T-helper 2 cell treated with Interferon-gamma antibody and Interleukin-4, amounts not matched to agents 5 μg/mL and 100 μg/mL, for 36 hours (primary cell): ENCODE measurements at regions not wholly inside any gene's neighbourhood (a gene's known extent, or its start where the extent isn't known, plus 50 kb on each side); places are given as distances from the start of the nearest gene placed in this dataset.

ENCODE experiments used
- DNase-seq: peaks from one replicate; pipeline ENCODE4 v3.0.0; 2021; ENCODE audit warnings: low spot score
- H3K27ac Mint-ChIP-seq: one replicate; pipeline ENCODE4 v1.8.0; 2021; ENCODE audit warnings: mild to moderate bottlenecking, mixed read lengths
- H3K27me3 Mint-ChIP-seq: one replicate; pipeline ENCODE4 v1.8.0; 2021; ENCODE audit warnings: low read depth, mixed read lengths
- H3K36me3 Mint-ChIP-seq: one replicate; pipeline ENCODE4 v1.8.0; 2021; ENCODE audit warnings: low read depth, mixed read lengths
- H3K4me1 Mint-ChIP-seq: one replicate; pipeline ENCODE4 v1.8.0; 2021; ENCODE audit warnings: low read depth, mixed read lengths
- H3K4me3 Mint-ChIP-seq: one replicate; pipeline ENCODE4 v1.8.0; 2022; ENCODE audit warnings: mild to moderate bottlenecking, moderate library complexity, mixed read lengths
- H3K9me3 Mint-ChIP-seq: one replicate; pipeline ENCODE4 v1.8.0; 2021; ENCODE audit warnings: mixed read lengths

DNA sequence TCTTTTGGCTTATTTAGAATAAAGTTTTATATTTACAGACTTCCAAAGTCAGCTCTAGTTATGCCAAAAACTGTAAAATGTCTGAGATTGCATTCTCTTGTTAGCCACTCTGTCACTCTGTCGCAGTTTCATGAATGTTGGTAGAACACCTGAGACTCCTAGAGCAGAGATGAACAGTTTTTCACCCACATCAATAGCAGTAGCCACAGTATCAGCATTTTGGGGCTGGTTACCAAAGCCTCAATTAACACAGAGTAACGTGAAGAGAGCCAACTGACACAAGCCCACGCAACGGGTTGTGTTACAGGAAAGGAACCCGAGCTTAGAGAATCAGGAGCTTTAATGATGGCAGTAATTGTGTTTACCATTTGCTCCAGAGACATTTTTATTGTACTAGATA is 443.0 kb upstream of the SLC39A10 start:
- Mint-ChIP-seq H3K4me3 (no peak overlapping the region), H3K27ac (no peak overlapping the region), H3K36me3 (no peaks in the 10 kb centered on the region), H3K4me1 (no peaks in the 10 kb centered on the region), H3K27me3 (peaks cover 3% of the 10 kb centered on the region), H3K9me3 (no peaks in the 10 kb centered on the region)
- DNase-seq: no peak

DNA sequence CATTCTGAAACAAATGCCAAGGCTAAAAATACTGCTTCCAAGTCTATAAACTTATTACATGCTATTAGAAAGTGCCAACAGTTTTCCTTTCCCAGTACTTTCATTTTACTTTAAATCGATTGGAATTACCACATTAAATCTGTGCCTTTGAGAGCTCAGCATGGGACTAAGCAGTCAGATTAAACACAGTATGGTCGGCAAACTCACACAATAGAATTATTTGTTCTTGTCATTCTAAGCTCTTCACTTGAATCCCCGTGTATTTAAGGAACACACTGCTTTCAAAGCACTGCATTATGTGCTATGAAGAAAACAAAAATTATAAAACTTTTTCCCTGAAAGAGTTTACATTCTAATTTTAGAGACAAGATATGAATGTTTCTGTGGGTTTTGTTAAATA is 444.4 kb upstream of the SLC39A10 start:
- no peak overlapping the region for H3K4me3 Mint-ChIP-seq
- H3K27ac Mint-ChIP-seq: no peak overlapping the region
- no peak for DNase-seq
- no peaks in the 10 kb centered on the region for H3K36me3 Mint-ChIP-seq
- no peaks in the 10 kb centered on the region for H3K4me1 Mint-ChIP-seq
- H3K9me3 Mint-ChIP-seq: no peaks in the 10 kb centered on the region
- peaks cover 3% of the 10 kb centered on the region for H3K27me3 Mint-ChIP-seq

DNA sequence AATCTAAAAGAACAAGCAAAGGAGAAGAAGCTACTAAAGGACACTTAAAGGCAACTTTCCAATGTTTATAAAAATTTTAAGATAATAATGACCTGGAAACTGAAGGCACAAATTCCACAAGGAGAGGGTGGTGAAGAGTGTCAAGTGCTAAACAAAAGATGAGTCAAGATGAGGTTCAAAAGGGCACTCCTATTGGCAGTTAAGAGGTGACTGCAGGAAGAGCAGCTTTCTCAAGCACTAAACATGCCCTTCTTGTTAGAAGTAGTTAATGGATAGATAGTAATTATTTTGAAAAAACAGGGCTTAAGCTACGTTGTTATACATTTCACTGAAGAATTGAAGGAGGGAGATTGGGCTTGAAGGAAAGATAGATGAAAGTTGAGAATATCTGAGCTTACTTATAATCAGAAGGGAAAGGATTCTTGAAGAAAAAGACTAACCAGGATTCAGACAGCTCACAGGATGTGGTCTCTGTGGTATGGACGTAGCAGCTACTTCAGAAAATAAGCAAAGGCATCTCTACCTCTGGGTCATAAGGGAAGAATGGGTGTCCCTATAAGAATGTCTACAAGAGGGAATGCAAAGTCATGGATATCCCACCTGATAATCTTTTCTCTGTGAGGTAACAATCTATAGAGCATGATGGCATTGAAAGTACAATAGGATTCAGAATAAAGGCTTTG is 454.7 kb upstream of the SLC39A10 start:
- H3K4me1 Mint-ChIP-seq: peaks cover 15% of the 10 kb centered on the region
- DNase-seq: no peak
- H3K27me3 Mint-ChIP-seq: no peaks in the 10 kb centered on the region
- no peak overlapping the region for H3K4me3 Mint-ChIP-seq
- no peaks in the 10 kb centered on the region for H3K9me3 Mint-ChIP-seq
- H3K27ac Mint-ChIP-seq: peak overlapping the region; percentile 0
- H3K36me3 Mint-ChIP-seq: no peaks in the 10 kb centered on the region

GRCh38 chr2:195199864-195200263 is 457.2 kb upstream of the SLC39A10 start:
- no peaks in the 10 kb centered on the region for H3K9me3 Mint-ChIP-seq
- H3K4me3 Mint-ChIP-seq: no peak overlapping the region

DNA sequence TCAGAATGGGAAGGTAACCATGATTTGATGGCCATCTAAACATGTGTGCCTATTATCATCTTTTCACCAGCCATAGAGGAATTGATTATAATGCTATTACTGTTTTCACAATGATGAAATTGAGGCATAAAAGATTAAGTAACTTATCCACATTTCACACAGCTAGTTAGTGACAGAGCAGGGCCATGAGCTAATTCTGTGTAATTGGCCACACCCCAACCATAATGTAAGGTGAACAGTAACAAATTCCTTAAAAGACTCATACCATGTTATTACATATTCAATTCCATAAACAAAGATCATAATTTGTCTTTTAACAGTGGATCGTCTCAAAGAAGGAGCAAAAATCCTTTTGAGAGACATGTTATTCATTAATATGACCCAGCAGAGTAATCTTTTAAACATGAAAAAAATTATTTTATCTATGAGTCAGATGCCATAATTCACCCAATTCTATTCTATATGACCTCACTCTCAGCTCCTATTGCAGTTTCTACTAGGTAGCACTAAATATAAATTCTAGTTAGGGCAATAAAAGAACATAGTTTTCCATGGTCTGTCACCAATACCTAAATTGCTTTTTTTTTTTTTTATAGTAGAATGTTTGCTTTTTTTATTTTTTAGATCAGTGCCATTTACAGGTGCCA is 475.8 kb upstream of the SLC39A10 start:
- H3K9me3 Mint-ChIP-seq: no peaks in the 10 kb centered on the region
- H3K36me3 Mint-ChIP-seq: no peaks in the 10 kb centered on the region
- no peak overlapping the region for H3K4me3 Mint-ChIP-seq
- DNase-seq: no peak
- H3K27me3 Mint-ChIP-seq: no peaks in the 10 kb centered on the region
- H3K4me1 Mint-ChIP-seq: no peaks in the 10 kb centered on the region
- H3K27ac Mint-ChIP-seq: no peak overlapping the region

More at GRCh38 chr2:195199864-195200263, 457.2 kb upstream of the SLC39A10 start:
- Mint-ChIP-seq H3K4me1 (peaks cover 15% of the 10 kb centered on the region), H3K27me3 (no peaks in the 10 kb centered on the region), H3K27ac (no peak overlapping the region), H3K36me3 (no peaks in the 10 kb centered on the region)
- no peak for DNase-seq

GRCh38 chr2:195168369-195168768 is 488.7 kb upstream of the SLC39A10 start:
- Mint-ChIP-seq H3K27me3 (no peaks in the 10 kb centered on the region), H3K4me3 (no peak overlapping the region), H3K27ac (no peak overlapping the region), H3K36me3 (no peaks in the 10 kb centered on the region), H3K9me3 (no peaks in the 10 kb centered on the region), H3K4me1 (peaks cover 3% of the 10 kb centered on the region)
- DNase-seq: no peak

GRCh38 chr2:195164930-195165329 is 492.1 kb upstream of the SLC39A10 start:
- Mint-ChIP-seq H3K27me3 (no peaks in the 10 kb centered on the region), H3K4me1 (peaks cover 3% of the 10 kb centered on the region), H3K27ac (no peak overlapping the region), H3K9me3 (no peaks in the 10 kb centered on the region), H3K4me3 (no peak overlapping the region), H3K36me3 (no peaks in the 10 kb centered on the region)
- no peak for DNase-seq

DNA sequence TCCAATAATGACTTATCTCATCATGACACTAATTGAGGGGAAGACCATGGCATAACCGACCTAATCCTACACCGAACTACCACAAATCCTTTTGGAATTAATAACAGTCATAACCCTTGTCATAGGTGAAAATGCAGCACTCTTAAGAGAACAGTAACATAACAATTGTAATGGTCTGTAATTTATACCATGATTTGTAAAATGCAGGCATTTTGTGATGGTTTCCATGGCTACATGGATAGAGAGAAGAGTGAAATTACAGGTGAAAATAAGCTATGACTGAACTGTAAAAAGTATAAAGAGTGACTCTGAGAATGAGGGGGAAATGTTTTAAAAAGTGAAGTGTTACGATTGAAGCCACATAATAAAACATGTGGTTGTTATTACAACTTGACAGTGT is 494.1 kb upstream of the SLC39A10 start:
- DNase-seq: no peak
- Mint-ChIP-seq H3K4me1 (no peaks in the 10 kb centered on the region), H3K27me3 (no peaks in the 10 kb centered on the region), H3K36me3 (no peaks in the 10 kb centered on the region), H3K27ac (no peak overlapping the region), H3K4me3 (no peak overlapping the region), H3K9me3 (no peaks in the 10 kb centered on the region)

GRCh38 chr2:195162194-195162593 is 494.8 kb upstream of the SLC39A10 start:
- no peaks in the 10 kb centered on the region for H3K9me3 Mint-ChIP-seq
- no peak overlapping the region for H3K27ac Mint-ChIP-seq
- no peaks in the 10 kb centered on the region for H3K4me1 Mint-ChIP-seq
- no peak for DNase-seq
- H3K36me3 Mint-ChIP-seq: no peaks in the 10 kb centered on the region
- H3K4me3 Mint-ChIP-seq: no peak overlapping the region
- H3K27me3 Mint-ChIP-seq: no peaks in the 10 kb centered on the region

DNA sequence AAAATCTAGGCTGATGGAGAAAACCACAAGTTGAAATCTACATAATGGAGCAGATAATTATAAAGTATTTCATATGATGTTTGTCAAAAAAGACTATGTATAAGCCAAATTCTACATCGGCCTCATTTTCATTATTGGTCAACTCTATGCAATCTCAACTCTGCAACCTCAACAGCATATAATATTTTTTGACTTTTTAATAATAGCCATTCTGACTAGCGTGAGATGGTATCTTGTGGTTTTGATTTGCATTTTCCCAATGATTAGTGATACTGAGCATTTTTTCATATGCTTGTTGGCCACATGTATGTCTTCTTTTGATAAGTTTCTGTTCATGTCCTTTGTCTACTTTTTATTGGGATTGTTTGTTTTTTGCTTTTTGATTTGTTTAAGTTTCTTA is 496.1 kb upstream of the SLC39A10 start:
- H3K27me3 Mint-ChIP-seq: no peaks in the 10 kb centered on the region
- no peak for DNase-seq
- H3K4me1 Mint-ChIP-seq: no peaks in the 10 kb centered on the region
- no peak overlapping the region for H3K27ac Mint-ChIP-seq
- H3K36me3 Mint-ChIP-seq: no peaks in the 10 kb centered on the region
- H3K9me3 Mint-ChIP-seq: no peaks in the 10 kb centered on the region
- no peak overlapping the region for H3K4me3 Mint-ChIP-seq

DNA sequence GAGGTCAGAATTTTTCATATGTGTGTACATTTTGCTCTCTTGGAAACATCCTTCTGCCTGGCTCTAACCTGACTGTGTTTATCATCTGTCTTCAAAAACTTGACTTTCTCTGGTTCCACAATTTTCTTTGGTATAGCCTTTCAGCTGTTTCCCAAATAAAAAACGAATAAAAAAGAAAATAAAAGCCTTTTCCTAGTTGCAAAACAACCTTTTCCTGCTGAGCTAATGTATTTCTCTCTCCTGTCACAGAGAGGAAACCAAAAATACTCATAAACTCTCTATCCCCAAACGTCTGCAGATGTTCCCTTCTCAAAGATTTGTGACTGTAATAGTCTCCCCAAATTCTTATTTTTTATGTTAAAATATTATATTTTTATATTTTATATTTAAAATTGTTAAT is 505.3 kb upstream of the SLC39A10 start:
- DNase-seq: no peak
- Mint-ChIP-seq H3K36me3 (no peaks in the 10 kb centered on the region), H3K4me3 (no peak overlapping the region), H3K27me3 (no peaks in the 10 kb centered on the region), H3K9me3 (no peaks in the 10 kb centered on the region), H3K4me1 (no peaks in the 10 kb centered on the region), H3K27ac (no peak overlapping the region)

DNA sequence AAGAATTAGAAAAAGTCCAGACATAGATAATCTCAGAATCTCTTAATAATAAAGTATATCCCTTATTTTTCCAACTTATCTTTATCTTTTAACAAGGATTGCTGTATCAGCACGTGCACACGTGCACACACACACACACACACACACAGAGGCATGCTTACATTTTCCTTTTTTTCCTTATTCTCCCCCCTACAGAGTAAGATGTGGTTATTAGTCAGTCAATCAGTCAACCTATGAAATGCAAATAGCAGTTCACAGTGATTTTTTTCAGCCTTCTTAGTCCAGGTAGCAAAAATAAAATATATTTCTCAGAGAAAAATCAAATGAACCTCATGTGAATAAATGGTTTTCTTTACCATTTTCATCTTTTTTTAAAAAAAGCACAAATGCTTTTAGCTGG is 506.2 kb upstream of the SLC39A10 start:
- Mint-ChIP-seq H3K9me3 (no peaks in the 10 kb centered on the region), H3K27ac (no peak overlapping the region), H3K4me3 (no peak overlapping the region), H3K36me3 (no peaks in the 10 kb centered on the region), H3K27me3 (no peaks in the 10 kb centered on the region), H3K4me1 (no peaks in the 10 kb centered on the region)
- no peak for DNase-seq

DNA sequence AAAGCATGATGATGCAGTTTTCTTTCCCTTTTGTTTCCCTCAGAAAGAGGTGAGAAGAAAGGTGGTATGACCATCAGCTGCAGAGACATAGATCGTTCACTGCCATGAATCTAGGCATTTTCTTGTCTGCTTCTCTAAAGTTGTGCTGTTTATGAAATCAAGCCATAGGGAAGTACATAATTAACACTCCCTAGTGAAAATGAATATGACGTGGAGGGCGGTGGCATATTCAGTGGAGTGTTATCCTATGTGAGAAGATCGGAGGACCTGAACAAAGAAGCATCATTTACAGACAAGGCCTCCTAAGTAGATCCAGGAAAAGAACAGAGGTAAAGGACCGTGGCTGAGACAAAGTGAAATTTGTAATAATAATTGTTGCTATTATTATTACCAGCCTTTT is 509.0 kb upstream of the SLC39A10 start:
- Mint-ChIP-seq H3K27ac (no peak overlapping the region), H3K27me3 (no peaks in the 10 kb centered on the region), H3K4me1 (no peaks in the 10 kb centered on the region), H3K9me3 (peaks cover 5% of the 10 kb centered on the region), H3K4me3 (no peak overlapping the region), H3K36me3 (no peaks in the 10 kb centered on the region)
- no peak for DNase-seq

- H3K4me1 Mint-ChIP-seq: no peaks in the 10 kb centered on the region
- H3K4me3 Mint-ChIP-seq: no peak overlapping the region
- DNase-seq: no peak
Measured at GRCh38 chr2:195146761-195147541, 510.1 kb upstream of the SLC39A10 start.

More at GRCh38 chr2:195146761-195147541, 510.1 kb upstream of the SLC39A10 start:
- H3K27me3 Mint-ChIP-seq: no peaks in the 10 kb centered on the region
- H3K36me3 Mint-ChIP-seq: no peaks in the 10 kb centered on the region
- H3K9me3 Mint-ChIP-seq: peaks cover 5% of the 10 kb centered on the region
- H3K27ac Mint-ChIP-seq: no peak overlapping the region
